KOPT-K1 (cell line): ENCODE measurements at regions not wholly inside any gene's neighbourhood (a gene's known extent, or its start where the extent isn't known, plus 50 kb on each side); places are given as distances from the start of the nearest gene placed in this dataset.
"Not testable (repeated sequence)": the region's sequence is repeated elsewhere in the genome, so short reads cannot be mapped to it uniquely, and the experiment has no call there.

Experiments
- H3K27ac ChIP-seq: fragments of 200-600 bp; sonication (generic); 2 replicates; pipeline ENCODE4 v1.5.1; 2016; ENCODE audit warnings: antibody characterized with exemption, mild to moderate bottlenecking, low read depth, low read length; ENCODE audit not compliant: poor library complexity, severe bottlenecking
- H3K36me3 ChIP-seq: fragments of 200-600 bp; sonication (generic); 2 replicates; pipeline ENCODE4 v1.5.1; 2017; ENCODE audit warnings: antibody characterized with exemption, mild to moderate bottlenecking, low read length, moderate library complexity; ENCODE audit not compliant: insufficient read depth
- H3K9me3 ChIP-seq: fragments of 200-600 bp; sonication (generic); 2 replicates; pipeline ENCODE4 v1.5.1; 2017; ENCODE audit warnings: antibody characterized with exemption, low read length, mild to moderate bottlenecking; ENCODE audit not compliant: insufficient read depth, poor library complexity, severe bottlenecking

GRCh38 chr10:9853405-9854355 is 1164.0 kb upstream of the CELF2 start:
- Histone ChIP-seq H3K36me3 (no peaks in the 10 kb centered on the region), H3K27ac (no peak overlapping the region), H3K9me3 (peaks cover 10% of the 10 kb centered on the region)

DNA sequence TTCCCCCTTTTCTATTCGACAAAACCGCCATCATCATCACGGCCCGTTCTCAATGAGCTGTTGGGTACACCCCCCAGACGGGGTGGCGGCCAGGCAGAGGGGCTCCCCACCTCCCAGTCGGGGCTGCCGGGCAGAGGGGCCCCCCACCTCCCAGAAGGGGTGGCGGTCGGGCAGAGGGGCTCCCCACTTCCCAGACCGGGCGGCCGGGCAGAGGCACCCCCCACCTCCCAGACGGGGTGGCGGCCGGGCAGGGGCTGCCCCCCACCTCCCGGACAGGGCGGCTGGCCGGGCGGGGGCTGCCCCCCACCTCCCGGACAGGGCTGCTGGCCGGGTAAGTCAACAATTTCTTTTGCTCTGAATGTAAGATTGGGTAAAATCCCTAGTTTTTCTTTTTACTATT is 1162.2 kb upstream of the CELF2 start:
- H3K36me3 ChIP-seq, H3K27ac ChIP-seq: not testable (repeated sequence)
- peaks cover 10% of the 10 kb centered on the region for H3K9me3 ChIP-seq

DNA sequence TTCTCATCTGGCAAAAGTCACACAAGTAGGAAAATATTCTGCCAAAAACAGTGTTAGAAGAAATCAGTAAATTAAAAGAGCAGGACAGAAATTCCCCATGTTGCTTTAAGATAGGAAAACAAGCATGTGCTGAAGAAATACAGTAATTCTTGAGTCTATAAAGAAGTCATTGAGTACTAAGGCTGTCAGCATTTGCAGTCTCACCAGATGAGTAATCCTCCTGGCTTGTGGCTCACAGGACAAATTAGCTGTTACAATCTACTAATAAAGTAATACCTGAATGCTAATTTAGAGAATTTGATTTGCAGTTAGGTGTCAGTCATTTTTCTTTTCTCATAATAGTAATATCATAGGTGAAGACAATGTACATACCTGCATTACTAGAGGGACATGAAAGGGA is 1158.9 kb upstream of the CELF2 start:
- Histone ChIP-seq H3K9me3 (no peaks in the 10 kb centered on the region), H3K27ac (no peak overlapping the region), H3K36me3 (no peaks in the 10 kb centered on the region)

- Histone ChIP-seq H3K9me3 (no peaks in the 10 kb centered on the region), H3K36me3 (no peaks in the 10 kb centered on the region)
Measured at GRCh38 chr10:9860045-9860444, 1157.6 kb upstream of the CELF2 start.

GRCh38 chr10:9863559-9864121 is 1154.0 kb upstream of the CELF2 start:
- Histone ChIP-seq H3K9me3 (no peaks in the 10 kb centered on the region), H3K27ac (no peak overlapping the region), H3K36me3 (no peaks in the 10 kb centered on the region)

More at GRCh38 chr10:9860045-9860444, 1157.6 kb upstream of the CELF2 start:
- H3K27ac ChIP-seq = no peak overlapping the region

DNA sequence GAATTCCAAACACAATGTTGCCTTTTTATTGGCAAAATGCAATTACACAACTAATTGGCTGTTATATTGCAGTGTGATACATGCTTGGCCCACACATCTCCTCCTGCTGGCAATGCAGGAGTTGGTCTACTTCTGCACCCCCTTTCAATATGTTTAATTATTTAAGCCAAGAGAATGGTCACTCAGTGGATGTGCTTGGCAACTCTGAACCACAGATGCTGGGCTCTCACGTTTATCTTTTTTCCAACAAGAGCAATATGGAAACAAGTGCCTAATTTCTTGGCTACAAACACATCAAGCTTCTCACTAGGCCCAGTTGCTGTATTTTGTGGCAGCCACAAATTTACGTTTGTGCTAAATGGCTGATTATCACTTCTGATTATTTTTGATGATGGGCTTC is 1149.2 kb upstream of the CELF2 start:
- no peak overlapping the region for H3K27ac ChIP-seq
- no peaks in the 10 kb centered on the region for H3K9me3 ChIP-seq
- no peaks in the 10 kb centered on the region for H3K36me3 ChIP-seq

DNA sequence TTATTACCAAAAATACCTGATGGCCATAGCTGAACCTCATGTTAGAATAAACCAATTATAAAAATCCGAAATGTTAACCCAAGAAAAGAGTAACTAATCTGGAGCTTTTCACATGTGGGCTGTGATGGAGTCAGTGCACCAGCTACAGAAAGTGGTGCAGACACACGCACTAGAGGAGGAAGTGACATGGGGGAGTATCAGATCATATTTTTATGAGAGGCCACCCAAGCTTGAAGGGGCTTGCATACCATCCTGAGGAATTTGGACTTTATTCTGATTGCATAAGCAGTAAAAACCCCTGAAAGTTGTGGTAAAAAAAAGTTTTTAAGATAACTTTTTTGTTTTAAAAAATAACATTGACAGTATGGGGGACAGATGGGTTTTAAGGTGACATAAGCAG is 1148.5 kb upstream of the CELF2 start:
- Histone ChIP-seq H3K9me3 (no peaks in the 10 kb centered on the region), H3K27ac (no peak overlapping the region), H3K36me3 (no peaks in the 10 kb centered on the region)

GRCh38 chr10:9869606-9870176 is 1148.0 kb upstream of the CELF2 start:
- Histone ChIP-seq H3K9me3 (no peaks in the 10 kb centered on the region), H3K27ac (no peak overlapping the region), H3K36me3 (no peaks in the 10 kb centered on the region)

DNA sequence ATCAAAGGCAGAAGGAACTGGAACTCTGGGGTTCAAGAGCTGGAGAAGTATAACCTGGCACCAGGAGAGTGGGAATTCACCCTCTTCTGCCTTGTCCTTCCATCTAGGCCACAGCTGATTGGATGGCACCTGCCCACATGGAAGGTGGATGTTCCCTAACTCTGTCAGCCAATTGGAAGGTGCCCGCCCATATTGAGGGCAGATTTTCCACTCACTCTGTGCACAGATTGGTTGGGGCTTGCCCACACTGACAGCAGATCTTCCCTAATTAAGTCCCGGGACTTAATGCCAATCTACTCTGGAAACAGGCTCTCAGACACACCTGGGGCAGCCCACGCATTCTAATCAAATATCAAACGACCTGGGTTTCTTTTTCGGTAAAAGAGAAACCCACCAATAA is 1142.3 kb upstream of the CELF2 start:
- Histone ChIP-seq H3K27ac (no peak overlapping the region), H3K36me3 (no peaks in the 10 kb centered on the region), H3K9me3 (no peaks in the 10 kb centered on the region)

DNA sequence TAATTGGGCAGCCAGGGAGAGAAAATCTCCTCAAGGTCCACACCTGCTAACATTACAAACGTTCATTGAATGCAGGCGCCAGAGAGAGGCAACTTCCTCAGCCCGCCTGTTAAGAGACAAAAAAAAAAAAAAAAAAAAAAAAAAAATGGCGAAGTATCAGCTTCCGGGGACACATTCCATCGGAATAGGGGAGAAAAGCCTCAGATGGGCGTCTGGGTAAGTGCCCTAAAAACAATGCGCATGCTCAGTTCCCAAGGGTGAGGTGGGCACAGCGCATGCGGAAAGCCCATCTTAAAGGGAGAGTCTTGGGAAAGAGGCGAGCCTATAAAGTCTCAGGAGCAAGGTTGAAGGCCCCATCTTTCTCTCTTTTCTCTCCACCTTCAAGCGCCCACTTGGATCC is 1139.7 kb upstream of the CELF2 start:
- Histone ChIP-seq H3K9me3 (peaks cover 1% of the 10 kb centered on the region), H3K36me3 (no peaks in the 10 kb centered on the region), H3K27ac (no peak overlapping the region)

DNA sequence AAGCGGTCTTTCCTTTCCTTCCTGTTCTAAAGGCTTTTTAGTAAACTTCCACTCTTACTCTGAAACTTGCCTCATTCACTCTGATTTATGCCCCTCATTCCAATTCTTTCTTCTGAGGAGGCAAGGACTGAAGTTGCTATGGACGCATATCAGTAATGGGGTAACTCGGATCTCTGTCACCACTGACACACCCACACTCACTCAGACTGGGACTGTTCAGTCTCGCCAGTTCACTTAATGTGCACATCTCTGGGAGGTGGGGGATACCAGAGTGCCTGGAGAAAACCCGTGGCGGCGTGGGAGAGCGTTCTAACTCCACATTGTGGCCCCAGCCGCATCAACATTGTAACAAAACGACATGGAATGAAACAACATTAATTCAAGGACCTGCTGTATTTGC is 1139.3 kb upstream of the CELF2 start:
- Histone ChIP-seq H3K27ac (no peak overlapping the region), H3K36me3 (no peaks in the 10 kb centered on the region), H3K9me3 (peaks cover 3% of the 10 kb centered on the region)

DNA sequence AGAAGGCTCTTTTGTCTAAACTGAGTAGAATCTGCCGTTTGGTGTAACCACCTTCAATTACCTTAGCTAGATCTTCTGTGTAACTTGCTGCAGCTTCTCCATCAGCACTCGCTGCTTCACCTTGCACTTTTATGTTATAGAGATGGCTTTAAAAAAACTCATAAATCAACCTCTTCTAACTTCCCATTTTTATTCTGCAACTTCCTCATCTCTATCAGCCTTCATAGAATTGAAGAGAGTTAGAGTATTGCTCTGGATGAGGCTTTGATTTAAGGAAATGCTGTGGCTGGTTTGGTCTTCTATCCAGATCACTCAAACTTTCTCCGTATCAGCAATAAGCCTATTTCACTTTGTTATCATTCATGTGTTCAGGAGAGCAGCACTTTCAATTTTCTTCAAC is 1131.9 kb upstream of the CELF2 start:
- Histone ChIP-seq H3K27ac (no peak overlapping the region), H3K9me3 (peaks cover 3% of the 10 kb centered on the region), H3K36me3 (no peaks in the 10 kb centered on the region)

DNA sequence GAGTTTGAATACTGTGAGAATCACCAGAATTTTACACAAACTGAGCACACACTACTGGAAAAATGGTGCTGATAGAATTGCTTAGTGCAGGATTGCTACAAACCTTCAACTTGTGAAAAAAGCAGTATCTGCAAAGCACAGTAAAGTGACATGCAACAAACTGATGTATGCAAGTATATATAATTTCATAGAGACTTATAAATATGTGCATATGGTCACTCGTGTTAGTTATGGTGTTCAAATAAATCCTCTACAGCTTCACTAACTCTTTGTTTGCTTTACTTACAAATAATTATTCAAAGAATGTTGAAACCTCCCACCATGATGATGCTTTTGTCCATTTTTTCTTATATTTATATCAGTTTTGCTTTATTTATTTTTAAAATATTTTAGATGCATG is 1130.9 kb upstream of the CELF2 start:
- no peaks in the 10 kb centered on the region for H3K36me3 ChIP-seq
- peaks cover 3% of the 10 kb centered on the region for H3K9me3 ChIP-seq
- no peak overlapping the region for H3K27ac ChIP-seq

GRCh38 chr10:9895453-9895852 is 1122.2 kb upstream of the CELF2 start:
- Histone ChIP-seq H3K27ac (no peak overlapping the region), H3K9me3 (no peaks in the 10 kb centered on the region), H3K36me3 (no peaks in the 10 kb centered on the region)

- Histone ChIP-seq H3K36me3 (no peaks in the 10 kb centered on the region), H3K27ac (no peak overlapping the region), H3K9me3 (no peaks in the 10 kb centered on the region)
Measured at GRCh38 chr10:9895981-9896380, 1121.7 kb upstream of the CELF2 start.
